ENCODE measurements at regions not wholly inside any gene's neighbourhood (a gene's known extent, or its start where the extent isn't known, plus 50 kb on each side); places are given as distances from the start of the nearest gene placed in this dataset.
"Not testable (repeated sequence)": the region's sequence is repeated elsewhere in the genome, so short reads cannot be mapped to it uniquely, and the experiment has no call there.

GRCh38 chr6:3961581-3962215 lies 112.5 kb downstream of the FAM50B start:
- in situ Hi-C loops (cut with MboI; ENCODE audit: low sequenced_read_pairs) = no loop called here

GRCh38 chr6:3962291-3963280 lies 113.4 kb downstream of the FAM50B start:
- in situ Hi-C loops (cut with MboI; ENCODE audit: low sequenced_read_pairs) = no loop called here

- in situ Hi-C loops (cut with MboI; ENCODE audit: low sequenced_read_pairs) = no loop called here
These were observed 114.3 kb downstream of the FAM50B start for GRCh38 chr6:3963426-3963825.

GRCh38 chr6:3965071-3965718 lies 113.7 kb downstream of the FAM217A start:
- in situ Hi-C loops (cut with MboI; ENCODE audit: low sequenced_read_pairs) = no loop called here

- in situ Hi-C loops (cut with MboI; ENCODE audit: low sequenced_read_pairs) = no loop called here
These were observed 112.5 kb downstream of the FAM217A start for GRCh38 chr6:3966426-3966825.

GRCh38 chr6:3970097-3970496 lies 108.8 kb downstream of the FAM217A start:
- in situ Hi-C loops (cut with MboI; ENCODE audit: low sequenced_read_pairs) = no loop called here

GRCh38 chr6:3973152-3973551 lies 105.8 kb downstream of the FAM217A start:
- in situ Hi-C loops (cut with MboI; ENCODE audit: low sequenced_read_pairs) = not testable (repeated sequence)

- in situ Hi-C loops (cut with MboI; ENCODE audit: low sequenced_read_pairs) = no loop called here
These were observed 100.8 kb downstream of the FAM217A start for GRCh38 chr6:3977875-3978711.

- in situ Hi-C loops (cut with MboI; ENCODE audit: low sequenced_read_pairs) = not testable (repeated sequence)
These were observed 100.0 kb downstream of the FAM217A start for GRCh38 chr6:3978966-3979365.

- in situ Hi-C loops (cut with MboI; ENCODE audit: low sequenced_read_pairs) = no loop called here
These were observed 97.0 kb downstream of the FAM217A start for GRCh38 chr6:3981917-3982316.

- in situ Hi-C loops (cut with MboI; ENCODE audit: low sequenced_read_pairs) = no loop called here
These were observed 95.2 kb downstream of the FAM217A start for GRCh38 chr6:3983778-3984177.

- in situ Hi-C loops (cut with MboI; ENCODE audit: low sequenced_read_pairs) = no loop called here
These were observed 94.4 kb downstream of the FAM217A start for GRCh38 chr6:3984494-3984893.

- in situ Hi-C loops (cut with MboI; ENCODE audit: low sequenced_read_pairs) = loop anchor here (5.0 kb wide), 1 partner anchor 239 kb away; no protein-coding TSS in a partner anchor
These were observed 92.7 kb downstream of the FAM217A start for GRCh38 chr6:3986241-3986640.

GRCh38 chr6:3987053-3987452 lies 91.9 kb downstream of the FAM217A start:
- in situ Hi-C loops (cut with MboI; ENCODE audit: low sequenced_read_pairs) = loop anchor here (5.0 kb wide), 1 partner anchor 240 kb away; no protein-coding TSS in a partner anchor

- in situ Hi-C loops (cut with MboI; ENCODE audit: low sequenced_read_pairs) = loop anchor here (5.0 kb wide), 1 partner anchor 240 kb away; no protein-coding TSS in a partner anchor
These were observed 91.4 kb downstream of the FAM217A start for GRCh38 chr6:3987576-3987975.

- in situ Hi-C loops (cut with MboI; ENCODE audit: low sequenced_read_pairs) = no loop called here
These were observed 88.0 kb downstream of the FAM217A start for GRCh38 chr6:3990692-3991491.

- in situ Hi-C loops (cut with MboI; ENCODE audit: low sequenced_read_pairs) = no loop called here
These were observed 87.0 kb downstream of the FAM217A start for GRCh38 chr6:3991941-3992340.

- in situ Hi-C loops (cut with MboI; ENCODE audit: low sequenced_read_pairs) = no loop called here
These were observed 82.6 kb downstream of the FAM217A start for GRCh38 chr6:3996349-3996748.

- in situ Hi-C loops (cut with MboI; ENCODE audit: low sequenced_read_pairs) = no loop called here
These were observed 81.7 kb downstream of the FAM217A start for GRCh38 chr6:3997177-3997770.

Measured in HL-60/S4 treated with retinoic acid at 250 ng/mL for 4 days and 3 days (cell line).